Mesothelial cell of epicardium (in vitro differentiated cells): ENCODE measurements at regions not wholly inside any gene's neighbourhood (a gene's known extent, or its start where the extent isn't known, plus 50 kb on each side); places are given as distances from the start of the nearest gene placed in this dataset.

ENCODE experiments used
- DNase-seq, 2 experiments: peaks; one replicate each; pipeline ENCODE4 v3.0.0; 2021; ENCODE audit warnings: low spot score in 2 of 2; ENCODE audit not compliant: unreplicated experiment in 2 of 2
- H3K27ac Mint-ChIP-seq: 2 replicates; pipeline ENCODE4 v1.8.0; 2021; ENCODE audit warnings: mixed read lengths
- H3K27me3 Mint-ChIP-seq: 2 replicates; pipeline ENCODE4 v1.8.0; 2021; ENCODE audit warnings: low read depth, mixed read lengths
- H3K36me3 Mint-ChIP-seq: 2 replicates; pipeline ENCODE4 v1.8.0; 2021; ENCODE audit warnings: mixed read lengths
- H3K4me1 Mint-ChIP-seq: 2 replicates; pipeline ENCODE4 v1.8.0; 2021; ENCODE audit warnings: mixed read lengths
- H3K4me3 Mint-ChIP-seq: 2 replicates; pipeline ENCODE4 v1.8.0; 2021; ENCODE audit warnings: mild to moderate bottlenecking, moderate library complexity, mixed read lengths
- H3K9me3 Mint-ChIP-seq: 2 replicates; pipeline ENCODE4 v1.8.0; 2021; ENCODE audit warnings: mixed read lengths
- TF ChIP-seq, protein P1 (sequence below): fragments of 200-600 bp; sonication (generic); IDR thresholded peaks from one replicate; pipeline ENCODE4 v1.5.0; 2021; ENCODE audit warnings: antibody characterized with exemption; ENCODE audit not compliant: unreplicated experiment

DNA sequence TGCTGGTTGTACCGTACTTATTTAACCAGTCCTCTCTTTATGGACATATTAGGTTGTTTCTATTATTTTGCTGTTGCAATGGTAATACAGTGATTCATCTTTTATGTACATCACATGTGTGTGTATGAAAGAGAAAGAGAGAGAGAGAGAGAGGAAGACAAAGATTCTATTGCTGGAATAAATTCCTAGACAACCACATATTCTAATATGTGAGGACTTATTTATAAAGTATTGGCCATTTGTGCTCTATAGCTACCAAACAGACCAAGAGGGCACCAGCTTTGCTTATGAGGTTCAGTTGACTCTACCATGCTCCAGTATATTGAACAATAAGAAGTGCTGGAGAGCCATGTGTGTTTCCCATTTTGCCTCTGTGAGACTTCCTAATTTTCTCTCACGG lies 513.5 kb downstream of the DMAC1 start:
- no peaks in the 10 kb centered on the region for H3K4me1 Mint-ChIP-seq

DNA sequence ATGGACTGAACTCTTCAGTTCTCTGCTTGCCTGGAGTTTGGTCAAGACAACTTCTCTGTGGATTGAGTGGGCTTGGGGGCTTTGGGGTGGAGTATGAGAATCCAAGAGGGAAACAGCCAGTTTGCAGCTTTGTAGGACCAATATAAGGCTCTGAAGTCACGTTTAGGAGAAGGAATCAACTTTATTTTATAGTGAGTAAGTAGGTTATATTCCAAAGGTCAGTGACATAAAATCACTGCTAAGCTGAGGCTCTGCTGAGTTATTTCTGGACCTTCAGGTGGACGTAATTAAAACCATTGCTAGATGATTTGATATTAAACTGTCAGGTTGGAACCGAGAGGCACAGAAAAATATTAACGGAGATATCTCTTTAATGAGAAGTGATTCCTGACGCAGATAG lies 514.4 kb downstream of the DMAC1 start:
- TF ChIP-seq, protein P1, sequence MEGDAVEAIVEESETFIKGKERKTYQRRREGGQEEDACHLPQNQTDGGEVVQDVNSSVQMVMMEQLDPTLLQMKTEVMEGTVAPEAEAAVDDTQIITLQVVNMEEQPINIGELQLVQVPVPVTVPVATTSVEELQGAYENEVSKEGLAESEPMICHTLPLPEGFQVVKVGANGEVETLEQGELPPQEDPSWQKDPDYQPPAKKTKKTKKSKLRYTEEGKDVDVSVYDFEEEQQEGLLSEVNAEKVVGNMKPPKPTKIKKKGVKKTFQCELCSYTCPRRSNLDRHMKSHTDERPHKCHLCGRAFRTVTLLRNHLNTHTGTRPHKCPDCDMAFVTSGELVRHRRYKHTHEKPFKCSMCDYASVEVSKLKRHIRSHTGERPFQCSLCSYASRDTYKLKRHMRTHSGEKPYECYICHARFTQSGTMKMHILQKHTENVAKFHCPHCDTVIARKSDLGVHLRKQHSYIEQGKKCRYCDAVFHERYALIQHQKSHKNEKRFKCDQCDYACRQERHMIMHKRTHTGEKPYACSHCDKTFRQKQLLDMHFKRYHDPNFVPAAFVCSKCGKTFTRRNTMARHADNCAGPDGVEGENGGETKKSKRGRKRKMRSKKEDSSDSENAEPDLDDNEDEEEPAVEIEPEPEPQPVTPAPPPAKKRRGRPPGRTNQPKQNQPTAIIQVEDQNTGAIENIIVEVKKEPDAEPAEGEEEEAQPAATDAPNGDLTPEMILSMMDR: no peak
- Mint-ChIP-seq H3K27ac (no peak overlapping the region), H3K27me3 (peaks cover 6% of the 10 kb centered on the region), H3K9me3 (peaks cover 22% of the 10 kb centered on the region), H3K36me3 (no peaks in the 10 kb centered on the region), H3K4me3 (no peak overlapping the region), H3K4me1 (no peaks in the 10 kb centered on the region)
- no peak for DNase-seq

More for the DNA sequence above, 513.5 kb downstream of the DMAC1 start:
- peaks cover 6% of the 10 kb centered on the region for H3K27me3 Mint-ChIP-seq
- no peaks in the 10 kb centered on the region for H3K36me3 Mint-ChIP-seq
- TF ChIP-seq, protein P1: no peak
- H3K4me3 Mint-ChIP-seq: no peak overlapping the region
- no peak overlapping the region for H3K27ac Mint-ChIP-seq
- H3K9me3 Mint-ChIP-seq: peaks cover 13% of the 10 kb centered on the region
- no peak for DNase-seq

DNA sequence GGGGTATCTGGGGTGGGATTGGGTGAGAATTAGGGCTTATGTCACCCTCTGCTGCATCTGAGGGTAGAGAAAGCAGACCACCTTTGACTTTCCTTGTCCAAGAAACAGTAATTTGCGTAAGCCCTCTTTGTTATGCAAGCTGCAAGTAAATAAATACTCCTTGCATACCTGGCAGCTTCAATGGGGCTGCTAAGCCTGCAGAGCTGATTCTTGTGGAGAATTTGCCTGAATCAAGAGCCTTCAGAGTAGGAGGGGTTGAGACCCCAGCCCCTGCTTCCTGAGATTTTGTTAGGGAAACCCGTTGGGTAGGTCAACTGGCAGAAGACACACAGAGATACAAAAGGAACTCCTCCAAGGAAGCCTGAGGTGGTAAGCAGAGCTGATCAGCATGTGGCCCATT lies 515.1 kb downstream of the DMAC1 start:
- H3K4me1 Mint-ChIP-seq: no peaks in the 10 kb centered on the region
- no peak overlapping the region for H3K27ac Mint-ChIP-seq
- H3K36me3 Mint-ChIP-seq: no peaks in the 10 kb centered on the region
- peaks cover 27% of the 10 kb centered on the region for H3K9me3 Mint-ChIP-seq
- no peak overlapping the region for H3K4me3 Mint-ChIP-seq
- no peak for DNase-seq
- peaks cover 6% of the 10 kb centered on the region for H3K27me3 Mint-ChIP-seq
- TF ChIP-seq, protein P1: no peak

DNA sequence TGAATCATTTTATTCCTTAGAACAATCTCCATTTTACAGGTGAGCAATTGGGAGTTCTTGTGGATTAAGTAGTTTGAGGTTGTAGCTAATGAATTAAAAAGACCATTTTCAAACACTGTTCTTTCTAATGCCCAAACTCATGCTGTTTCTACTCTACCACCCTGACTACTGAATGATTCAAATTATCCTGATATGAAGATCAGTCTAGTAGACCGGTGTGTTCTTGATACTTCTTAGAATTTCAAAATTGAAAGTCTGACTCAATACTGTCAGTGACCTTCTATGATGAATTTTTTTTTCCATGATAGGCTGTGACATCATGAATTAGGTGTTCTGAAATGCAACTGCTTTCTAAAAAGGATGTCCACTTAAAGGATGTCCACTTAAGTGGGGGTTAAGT lies 515.5 kb downstream of the DMAC1 start:
- Mint-ChIP-seq H3K9me3 (peaks cover 30% of the 10 kb centered on the region), H3K36me3 (no peaks in the 10 kb centered on the region), H3K4me1 (no peaks in the 10 kb centered on the region), H3K4me3 (no peak overlapping the region), H3K27me3 (peaks cover 6% of the 10 kb centered on the region), H3K27ac (no peak overlapping the region)
- TF ChIP-seq, protein P1: no peak
- no peak for DNase-seq

DNA sequence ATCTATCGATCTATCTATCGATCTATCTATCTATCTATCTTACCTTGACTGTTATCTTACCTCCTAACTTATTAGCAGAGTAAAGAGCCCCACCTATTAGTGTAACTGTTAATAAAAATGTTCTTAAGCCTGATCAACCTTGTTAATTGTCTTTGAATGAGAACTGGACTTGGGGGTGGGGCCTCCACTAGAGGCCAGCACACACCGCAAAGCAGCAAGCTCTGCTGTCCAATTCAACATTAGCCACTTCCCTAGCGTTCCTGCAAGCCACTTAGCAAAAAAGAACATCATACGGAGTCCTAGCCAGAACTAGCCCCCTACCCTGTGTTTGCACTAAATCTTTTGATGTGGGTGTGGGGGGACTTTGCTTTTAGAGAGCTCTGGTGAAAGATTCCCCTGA lies 515.8 kb downstream of the KDM4C start:
- TF ChIP-seq, protein P1: no peak
- peaks cover 2% of the 10 kb centered on the region for H3K9me3 Mint-ChIP-seq
- H3K27ac Mint-ChIP-seq: no peak overlapping the region
- no peak overlapping the region for H3K4me3 Mint-ChIP-seq
- peaks cover 24% of the 10 kb centered on the region for H3K27me3 Mint-ChIP-seq
- DNase-seq: no peak
- H3K4me1 Mint-ChIP-seq: peaks cover 3% of the 10 kb centered on the region
- H3K36me3 Mint-ChIP-seq: peaks cover 2% of the 10 kb centered on the region

DNA sequence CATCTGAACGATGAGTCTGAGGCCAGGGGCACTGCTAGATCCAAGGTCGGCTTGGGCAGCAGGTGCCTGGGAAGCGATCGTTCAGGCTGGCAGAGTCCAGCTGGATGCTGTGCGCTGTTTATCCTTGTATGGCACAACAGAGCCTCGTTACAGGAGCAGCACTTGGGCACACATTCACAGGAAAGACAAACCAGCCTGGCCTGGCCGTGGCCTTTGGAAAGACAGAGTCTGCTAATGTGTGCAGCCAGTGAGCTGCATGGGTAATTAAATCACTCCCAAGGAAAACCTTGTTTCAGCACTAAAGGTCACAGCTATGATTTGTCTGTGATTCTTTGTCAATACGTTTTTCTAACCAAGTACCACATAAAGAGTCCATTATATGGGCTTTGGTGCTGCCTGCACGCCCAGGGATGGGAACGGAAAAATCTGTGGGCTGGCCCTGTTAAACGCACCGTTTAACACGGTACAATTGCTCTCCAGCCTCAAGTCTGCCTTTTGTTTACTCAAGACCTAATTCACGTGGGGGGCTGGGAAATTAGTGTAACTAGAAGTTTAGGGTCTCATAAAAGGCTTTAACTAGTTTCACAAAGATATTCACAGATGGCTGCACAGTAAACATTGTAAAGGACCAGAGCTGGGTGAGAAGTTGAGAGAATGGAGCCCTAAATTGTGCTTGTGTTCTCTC lies 509.3 kb downstream of the KDM4C start:
- TF ChIP-seq, protein P1: no peak
- Mint-ChIP-seq H3K9me3 (no peaks in the 10 kb centered on the region), H3K4me3 (no peak overlapping the region), H3K27ac (no peak overlapping the region), H3K36me3 (no peaks in the 10 kb centered on the region), H3K4me1 (peaks cover 3% of the 10 kb centered on the region), H3K27me3 (peaks cover 30% of the 10 kb centered on the region)
- no peak for DNase-seq
